ENCODE measurements at regions not wholly inside any gene's neighbourhood (a gene's known extent, or its start where the extent isn't known, plus 50 kb on each side); places are given as distances from the start of the nearest gene placed in this dataset.

DNA sequence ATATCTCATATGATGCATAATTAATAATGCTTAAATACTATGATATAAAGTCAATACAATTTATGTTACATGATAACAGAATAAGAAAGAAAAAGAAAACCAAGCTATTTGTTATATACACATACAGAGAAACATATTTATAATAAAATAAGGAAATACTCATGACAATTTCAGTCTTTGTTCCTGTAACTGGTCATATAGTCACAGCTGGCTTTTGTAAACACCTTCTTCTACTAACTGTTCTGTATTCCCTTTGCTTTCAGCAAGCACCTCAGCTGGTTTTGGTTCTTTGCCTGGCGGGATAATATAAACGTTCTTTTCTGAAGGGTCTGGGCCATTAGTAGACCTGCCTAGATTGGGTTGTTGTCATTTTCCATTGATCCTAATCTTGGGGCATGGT lies 158.5 kb downstream of the COPS8 start:
- DNase-seq (ENCODE audit: low read depth): no peak

DNA sequence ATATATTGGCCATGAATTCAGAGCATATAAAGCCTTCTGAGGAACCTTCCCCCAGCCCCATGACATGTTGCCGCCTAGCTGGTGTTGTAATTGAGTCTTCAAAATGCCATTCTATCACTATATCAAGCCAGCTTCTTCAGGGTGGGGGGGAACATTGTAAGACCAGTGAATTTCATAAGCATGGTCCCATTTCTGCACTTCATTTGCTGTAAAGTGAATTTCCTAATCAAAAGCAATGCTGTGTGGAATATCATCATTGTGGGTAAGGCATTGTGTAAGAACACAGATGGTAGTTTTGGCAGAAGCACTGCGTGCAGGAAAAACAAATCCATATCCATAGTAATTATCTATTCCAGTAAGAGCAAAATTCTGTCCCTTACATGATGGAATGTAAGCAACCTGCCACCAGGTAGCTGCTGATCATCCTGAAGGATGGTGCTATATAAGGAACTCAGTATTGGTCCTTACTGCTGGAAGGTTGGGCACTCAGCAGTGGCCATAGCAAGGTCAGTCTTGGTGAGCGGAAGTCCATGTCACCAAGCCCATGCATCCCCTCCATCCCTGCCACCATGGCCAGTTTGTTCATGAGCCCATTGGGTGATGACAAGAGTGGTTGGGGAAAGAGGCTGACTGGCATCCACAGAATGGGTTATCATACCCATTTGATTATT lies 159.4 kb downstream of the COPS8 start:
- DNase-seq (ENCODE audit: low read depth): peak; percentile 67

DNA sequence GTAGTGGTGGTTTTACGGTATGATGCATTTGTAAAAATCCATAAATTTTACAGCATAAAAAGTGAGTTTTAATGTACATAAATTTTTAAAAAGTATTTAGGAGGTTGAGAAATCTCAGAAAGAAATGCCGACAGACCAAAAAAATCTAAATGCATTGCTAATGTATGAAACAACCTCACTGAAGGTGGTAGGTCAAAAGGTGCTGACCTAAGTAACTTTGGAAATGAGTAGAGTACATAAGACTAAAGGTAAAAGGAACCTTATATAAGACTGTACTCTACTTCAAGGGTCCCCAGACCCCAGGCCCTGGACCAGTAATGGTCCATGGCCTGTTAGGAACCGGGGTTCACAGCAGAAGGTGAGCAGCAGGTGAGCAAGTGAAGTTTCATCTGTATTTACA lies 163.4 kb downstream of the COL6A3 start:
- DNase-seq (ENCODE audit: low read depth): no peak

DNA sequence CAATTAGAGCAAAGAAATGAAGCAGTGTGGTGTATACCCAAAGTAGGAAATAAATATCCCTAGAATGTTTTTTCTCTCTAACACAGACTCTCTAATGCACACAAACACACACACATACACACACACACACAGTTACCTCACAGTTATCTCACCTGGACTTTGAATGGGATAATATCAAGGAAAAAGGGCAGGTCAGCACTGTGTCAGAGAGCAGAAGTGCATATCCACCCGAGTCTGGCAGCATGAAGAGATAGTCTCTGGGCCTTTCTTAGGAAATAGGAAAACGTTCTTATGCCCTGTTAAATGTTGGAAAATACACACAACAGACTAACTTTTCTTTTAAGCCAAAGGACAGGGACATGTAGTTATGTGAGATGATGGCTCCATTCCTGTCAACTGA lies 162.0 kb downstream of the COL6A3 start:
- DNase-seq (ENCODE audit: low read depth): no peak

DNA sequence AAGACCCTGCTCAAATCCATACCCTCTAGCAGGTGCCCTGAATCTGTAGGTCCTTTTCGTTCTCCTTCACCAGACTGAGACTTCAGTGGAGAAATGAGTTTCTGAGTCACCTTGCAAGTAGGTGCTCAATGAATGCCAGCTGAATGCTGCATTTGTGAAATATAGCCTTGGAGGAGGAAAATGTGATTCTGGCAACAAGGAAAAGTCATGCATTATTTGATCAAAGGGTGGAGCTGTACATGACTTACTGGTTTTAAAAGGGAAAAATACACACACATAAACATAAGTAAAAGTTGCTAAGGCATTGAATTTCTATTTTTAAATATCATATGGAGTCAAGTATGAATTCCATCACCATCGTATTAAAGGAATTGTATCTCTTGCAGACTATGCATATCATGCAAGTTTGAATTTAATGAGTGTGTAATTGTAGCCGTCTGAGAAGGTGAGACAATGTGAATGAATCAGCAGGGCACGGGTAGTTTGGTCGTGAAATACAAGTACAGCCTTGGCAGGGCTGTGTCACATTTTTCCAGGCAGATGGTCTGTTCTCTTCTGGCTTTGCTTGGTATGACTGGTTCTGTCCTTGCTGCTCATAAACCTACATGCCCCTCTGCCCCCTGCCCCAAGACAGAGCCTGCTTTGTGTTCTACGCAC lies 160.8 kb downstream of the COL6A3 start:
- DNase-seq (ENCODE audit: low read depth): peak; percentile 54

DNA sequence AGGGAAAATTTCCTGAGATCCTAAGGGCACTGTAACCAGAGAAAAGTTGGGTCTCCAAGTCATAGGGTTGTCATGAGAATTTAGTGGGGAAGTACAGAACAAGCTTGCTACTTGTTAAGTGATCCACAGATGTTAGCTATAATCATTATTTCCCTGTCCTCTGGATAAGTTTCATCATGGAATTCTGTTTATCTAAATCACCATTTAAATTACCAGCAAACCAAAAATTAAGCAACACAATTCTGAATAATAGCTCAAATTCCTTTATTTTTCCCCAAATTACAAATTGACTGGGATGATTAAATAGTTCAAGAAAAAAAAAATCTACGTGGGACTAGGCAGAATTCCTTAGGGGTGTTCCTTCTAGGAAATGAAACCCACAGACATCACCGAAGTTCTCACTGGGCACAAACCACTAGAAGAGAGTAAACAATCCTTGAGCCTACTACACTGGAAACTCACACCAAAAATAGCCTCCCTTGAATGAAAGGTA lies 159.5 kb downstream of the COL6A3 start:
- peak; percentile 74 for DNase-seq (ENCODE audit: low read depth)

DNA sequence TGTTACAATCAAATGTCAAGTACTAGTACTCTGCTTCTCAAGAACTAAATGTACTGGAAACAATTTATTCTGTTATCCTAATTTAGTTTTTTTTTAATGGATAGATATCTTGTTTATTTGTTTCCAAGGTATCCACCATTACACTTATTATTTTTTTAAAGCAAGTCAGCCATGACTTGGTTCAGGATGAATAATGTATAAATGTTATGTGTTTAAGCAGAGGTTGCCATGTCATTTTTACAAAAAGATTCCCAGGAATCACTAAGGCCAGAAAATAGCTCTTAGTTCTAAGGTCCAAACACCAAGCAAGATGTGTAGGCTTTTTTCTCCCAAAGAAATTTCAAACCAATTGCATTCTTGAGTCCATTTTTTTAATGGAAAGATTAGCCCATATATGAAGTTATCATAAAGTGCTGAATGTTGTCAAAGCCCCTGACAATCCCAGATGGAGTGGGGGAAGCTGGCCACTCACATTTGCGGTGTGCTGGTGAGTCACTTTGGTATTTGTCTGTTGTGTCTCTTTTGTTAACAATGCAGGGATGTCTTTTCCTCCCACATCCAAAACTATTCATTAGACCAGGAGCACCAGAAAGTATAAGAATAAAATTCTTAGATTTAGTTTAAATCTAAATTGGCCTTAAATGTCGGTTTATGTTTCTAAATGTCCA lies 158.9 kb downstream of the COL6A3 start:
- peak; percentile 89 for DNase-seq (ENCODE audit: low read depth)

DNA sequence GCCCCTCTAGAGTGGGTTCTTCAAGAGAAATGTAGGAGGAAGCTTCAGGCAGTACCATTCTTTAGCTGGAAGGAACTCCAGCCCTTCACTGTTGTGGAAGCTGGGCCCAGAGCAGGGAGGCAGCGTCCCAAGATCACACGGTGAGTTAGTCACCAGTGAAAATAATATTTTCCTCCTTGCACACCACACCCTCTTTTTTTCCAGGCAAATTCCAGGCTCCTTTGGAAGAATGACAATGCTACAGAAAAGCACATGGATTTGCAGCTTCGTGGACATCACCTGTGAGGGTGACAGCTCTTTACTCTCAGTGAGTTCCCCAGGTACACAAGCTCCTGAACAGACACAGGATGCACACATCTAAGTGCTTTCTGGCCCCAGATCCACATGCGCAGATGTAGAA lies 157.1 kb downstream of the COL6A3 start:
- peak; percentile 71 for DNase-seq (ENCODE audit: low read depth)

DNA sequence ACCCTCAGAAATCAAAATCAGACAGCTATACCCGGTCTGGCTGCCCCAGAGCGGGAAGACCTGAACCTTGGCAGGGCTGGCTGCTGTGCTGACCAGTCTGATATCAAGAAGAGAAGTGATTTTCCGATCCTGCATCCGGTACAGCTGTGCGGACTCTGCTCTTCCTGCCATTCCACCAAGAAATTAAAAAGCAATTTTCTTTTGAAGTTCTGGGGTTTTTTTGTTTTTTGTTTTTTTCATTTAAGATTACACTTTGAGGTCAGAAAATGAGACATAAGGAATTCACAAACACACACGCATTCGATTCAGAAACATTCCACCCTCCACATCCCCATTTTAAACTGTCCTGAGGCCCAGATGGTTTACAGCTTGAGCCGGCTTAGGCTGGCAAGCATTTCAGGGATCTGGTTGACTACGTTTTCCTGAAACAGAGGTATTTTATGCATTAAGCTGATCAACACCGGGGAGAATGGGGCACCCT lies 156.5 kb downstream of the COL6A3 start:
- DNase-seq (ENCODE audit: low read depth): peak; percentile 75

DNA sequence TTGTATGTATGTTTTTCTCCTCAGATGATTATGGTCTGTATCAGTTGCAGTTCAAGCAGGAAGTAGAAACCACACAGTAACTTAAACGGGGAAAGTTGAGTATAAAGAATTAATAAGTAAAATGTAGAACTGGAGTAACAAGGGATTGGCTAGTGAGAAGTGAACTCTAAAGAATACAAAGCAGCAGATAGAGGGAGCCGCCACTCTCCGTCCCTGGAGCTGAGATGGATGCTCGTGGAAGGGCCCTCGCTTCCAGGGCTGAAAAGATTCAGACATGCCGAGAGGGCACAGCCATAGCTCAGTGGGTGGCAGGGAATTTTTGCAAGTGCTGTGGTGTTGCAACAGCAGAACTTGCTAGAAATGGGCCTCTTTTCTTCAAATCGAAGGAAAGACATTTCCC lies 155.8 kb downstream of the COL6A3 start:
- DNase-seq (ENCODE audit: low read depth): no peak

DNA sequence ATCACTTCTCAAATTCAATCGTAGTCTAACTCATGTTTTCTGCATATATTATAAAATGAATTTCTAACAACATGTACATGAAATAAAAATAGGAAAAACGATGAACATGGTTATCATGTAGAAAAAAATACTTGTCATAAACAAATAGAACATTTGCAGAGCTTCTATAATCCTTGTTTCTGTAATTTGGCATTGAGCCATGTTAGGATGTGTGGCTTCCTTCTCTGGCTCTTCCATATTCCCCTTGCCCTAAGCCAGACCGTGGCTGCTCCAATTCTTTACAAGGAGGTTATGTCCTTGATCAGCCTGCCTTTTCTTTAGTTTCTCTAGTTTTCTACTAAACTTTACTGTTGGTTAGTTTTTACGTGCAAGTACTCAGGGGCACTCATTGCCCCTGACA lies 155.3 kb downstream of the COL6A3 start:
- DNase-seq (ENCODE audit: low read depth): no peak

DNA sequence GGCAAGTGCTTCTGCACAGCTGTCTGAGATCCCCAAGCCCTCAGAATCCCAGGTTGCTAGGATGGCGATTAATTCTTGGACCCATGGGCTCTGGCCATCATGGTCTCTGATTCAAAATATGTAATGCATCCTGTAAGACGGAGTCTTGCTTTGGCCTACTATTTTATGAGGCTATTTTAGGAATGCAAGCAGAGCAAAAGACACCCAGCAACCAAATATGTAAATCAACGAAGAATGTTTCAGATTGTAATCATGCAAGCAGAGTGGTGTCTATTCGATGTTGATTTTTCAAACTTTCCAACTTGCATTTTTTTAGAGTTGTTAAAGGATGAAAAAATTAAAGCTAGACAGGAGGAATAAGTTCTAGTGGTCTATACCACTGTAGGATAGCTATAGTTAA lies 154.8 kb downstream of the COL6A3 start:
- DNase-seq (ENCODE audit: low read depth): no peak

DNA sequence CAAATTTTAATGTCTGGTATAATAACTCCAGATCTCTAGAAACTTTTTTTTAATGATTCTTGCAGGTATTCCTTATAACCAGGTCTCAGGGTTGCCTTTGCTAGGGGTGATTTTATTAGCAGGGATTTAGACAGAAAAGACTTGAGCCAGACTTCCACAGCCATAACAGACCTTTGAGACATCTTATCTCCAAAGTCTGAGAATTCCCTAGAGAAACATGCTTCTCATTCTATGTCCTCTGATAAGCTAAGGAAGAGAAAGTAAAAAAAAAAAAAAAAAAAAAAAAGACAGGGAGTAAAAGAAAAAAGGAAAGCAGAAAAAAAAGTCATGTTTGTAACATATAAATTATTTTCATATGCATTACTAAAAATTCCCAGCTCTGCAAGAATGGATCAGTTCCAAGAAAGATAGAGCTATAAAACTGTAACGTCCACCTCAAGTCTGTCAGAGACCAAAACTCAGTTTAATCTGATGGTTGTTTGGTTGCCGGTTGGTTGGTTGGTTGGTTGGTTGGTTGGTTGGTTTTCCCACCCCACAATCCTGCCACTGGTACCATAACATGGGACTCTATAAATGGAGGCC lies 153.8 kb downstream of the COL6A3 start:
- DNase-seq (ENCODE audit: low read depth): no peak

DNA sequence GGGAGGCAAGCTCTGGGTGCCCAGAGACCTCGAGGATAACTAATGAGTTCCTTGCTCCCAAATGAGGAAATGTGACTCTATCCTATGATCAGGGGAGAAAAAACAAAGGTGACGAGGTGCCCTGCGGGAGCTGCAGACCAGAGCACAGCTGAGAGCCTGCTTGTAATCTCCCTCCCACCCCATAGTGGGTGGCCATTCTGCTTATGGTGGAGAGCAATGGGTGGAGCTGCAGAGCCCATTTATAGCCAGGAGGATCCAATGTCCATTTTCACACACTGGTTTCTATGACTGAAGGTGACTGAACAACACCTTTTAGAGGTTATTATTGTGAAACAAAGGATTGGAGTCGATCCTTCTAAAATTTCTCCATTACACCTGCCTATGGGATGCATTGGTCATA lies 153.3 kb downstream of the COL6A3 start:
- DNase-seq (ENCODE audit: low read depth): no peak

DNA sequence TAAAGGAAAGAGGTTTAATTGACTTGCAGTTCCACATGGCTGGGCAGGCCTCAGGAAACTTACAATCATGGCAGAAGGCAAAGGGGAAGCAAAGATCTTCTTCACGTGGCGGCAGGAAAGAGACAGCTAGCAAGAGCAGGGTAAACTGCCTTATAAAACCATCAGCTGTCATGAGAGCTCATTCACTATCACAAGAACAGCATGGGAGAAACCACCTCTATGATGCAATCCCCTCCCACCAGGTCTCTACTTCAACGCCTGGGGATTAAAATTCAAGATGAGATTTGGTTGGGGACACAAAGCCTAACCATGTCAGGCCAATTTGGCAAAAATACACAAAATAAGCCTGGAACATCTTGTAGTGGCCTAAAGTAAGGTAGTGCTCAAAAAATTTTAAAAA lies 152.6 kb downstream of the COL6A3 start:
- DNase-seq (ENCODE audit: low read depth): no peak

DNA sequence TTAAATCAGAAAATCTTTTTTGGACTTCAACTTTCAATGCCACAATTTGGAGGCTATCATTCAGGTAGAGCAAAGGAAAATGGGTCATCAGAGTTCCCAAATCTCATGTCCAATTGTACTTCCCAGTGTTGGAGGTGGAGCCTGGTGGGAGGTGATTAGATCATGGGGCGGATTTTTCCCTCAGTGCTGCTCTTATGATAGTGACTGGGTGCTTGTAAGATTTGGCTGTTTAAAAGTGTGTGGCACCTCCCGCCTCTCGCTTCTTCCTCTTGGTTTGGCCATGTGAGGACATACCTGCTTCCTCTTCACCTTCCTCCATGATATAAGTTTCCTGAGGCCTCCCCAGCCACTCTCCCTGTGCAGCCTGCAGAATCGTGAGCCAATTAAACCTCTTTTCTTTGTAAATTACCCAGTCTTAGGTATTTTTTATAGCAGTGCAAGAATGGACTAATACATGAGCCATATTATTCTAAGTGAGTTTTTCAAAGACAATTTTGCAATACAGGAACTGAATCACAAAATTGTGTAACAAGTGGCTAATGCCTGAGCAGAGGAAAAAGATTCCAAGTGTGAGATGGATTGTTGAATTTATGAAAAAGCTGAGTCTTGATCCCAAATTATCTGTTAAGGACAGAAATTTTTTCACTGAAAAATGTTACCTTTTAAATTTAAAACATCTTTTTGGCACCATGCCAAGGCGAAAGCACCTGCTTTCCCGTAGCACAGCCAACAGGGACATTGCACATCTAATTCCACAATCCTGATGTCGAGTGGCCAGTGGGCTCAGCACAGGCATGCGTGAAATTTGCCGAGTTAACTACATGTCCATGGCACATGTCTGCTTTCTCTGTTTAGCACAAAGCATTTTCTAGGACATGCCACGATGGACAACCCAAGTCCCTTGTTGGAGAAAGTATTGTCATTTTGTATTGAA lies 150.9 kb downstream of the COL6A3 start:
- peak; percentile 72 for DNase-seq (ENCODE audit: low read depth)

DNA sequence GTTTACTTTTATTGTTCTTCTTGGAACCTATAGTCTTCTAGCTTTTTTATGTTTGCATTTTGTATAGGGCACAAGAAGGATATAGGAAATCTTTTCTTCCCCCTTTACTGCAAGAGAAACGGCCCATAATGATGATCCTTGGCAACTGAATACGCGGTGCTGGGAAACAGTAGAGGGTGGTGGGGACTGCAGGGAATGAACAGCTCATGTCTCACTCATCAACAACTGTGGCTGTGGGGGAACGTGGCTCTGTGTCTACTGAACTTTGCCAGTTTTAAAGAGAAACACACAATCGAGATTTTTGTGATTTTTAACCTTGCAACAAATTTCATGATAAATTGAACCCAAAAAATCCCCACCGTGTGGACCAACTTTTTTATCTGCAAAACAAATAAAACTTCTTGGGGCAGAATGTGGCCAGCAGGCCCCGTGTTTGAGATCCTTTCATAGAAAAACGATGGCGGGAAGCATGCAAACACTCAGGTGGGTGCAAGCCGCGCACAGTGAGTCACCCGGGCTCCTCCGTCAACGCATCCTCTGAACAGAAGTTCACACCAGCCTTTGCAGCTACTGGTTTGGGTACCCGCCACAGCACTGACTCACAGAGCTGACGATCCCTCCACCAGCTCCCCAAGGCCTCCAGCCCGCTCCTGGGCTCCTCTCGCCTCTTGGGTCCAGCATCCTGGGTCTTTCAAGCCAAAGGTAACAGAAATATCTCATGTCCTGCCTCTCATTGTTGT lies 149.3 kb downstream of the COL6A3 start:
- peak; percentile 95 for DNase-seq (ENCODE audit: low read depth)

DNA sequence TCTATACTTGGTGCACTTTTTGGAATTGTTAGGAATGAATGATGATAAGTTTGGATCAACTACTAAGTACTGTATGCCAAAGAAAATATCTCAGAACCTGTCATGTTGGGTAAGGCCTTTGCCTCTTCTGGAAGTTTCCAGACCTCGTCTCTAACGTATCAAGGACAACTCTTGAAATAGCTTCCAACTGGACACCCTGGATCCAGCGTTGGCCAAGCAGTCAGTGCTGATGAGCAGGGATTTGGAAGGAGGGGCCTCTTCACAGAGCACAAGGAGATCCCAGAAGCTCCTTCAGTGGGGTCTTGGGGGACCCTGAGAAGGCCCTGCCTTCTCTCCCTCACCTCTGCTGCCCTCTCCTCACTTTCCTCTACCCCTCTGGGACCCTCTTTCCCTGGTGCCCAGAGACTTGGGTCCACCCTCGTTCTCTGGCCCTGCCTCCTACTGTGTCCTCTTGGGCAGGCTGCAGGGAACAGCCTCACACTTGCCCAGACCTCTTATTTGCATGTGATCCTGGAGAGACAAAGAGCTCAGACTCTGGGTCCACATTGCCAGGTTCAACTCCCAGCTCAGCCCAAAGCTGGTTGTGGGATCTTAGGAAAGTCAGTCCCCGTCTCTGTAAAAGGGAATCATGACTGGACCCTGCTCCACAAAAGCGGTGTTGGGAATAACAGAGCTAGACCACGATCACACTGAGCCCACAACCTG lies 145.8 kb downstream of the COL6A3 start:
- DNase-seq (ENCODE audit: low read depth): no peak

DNA sequence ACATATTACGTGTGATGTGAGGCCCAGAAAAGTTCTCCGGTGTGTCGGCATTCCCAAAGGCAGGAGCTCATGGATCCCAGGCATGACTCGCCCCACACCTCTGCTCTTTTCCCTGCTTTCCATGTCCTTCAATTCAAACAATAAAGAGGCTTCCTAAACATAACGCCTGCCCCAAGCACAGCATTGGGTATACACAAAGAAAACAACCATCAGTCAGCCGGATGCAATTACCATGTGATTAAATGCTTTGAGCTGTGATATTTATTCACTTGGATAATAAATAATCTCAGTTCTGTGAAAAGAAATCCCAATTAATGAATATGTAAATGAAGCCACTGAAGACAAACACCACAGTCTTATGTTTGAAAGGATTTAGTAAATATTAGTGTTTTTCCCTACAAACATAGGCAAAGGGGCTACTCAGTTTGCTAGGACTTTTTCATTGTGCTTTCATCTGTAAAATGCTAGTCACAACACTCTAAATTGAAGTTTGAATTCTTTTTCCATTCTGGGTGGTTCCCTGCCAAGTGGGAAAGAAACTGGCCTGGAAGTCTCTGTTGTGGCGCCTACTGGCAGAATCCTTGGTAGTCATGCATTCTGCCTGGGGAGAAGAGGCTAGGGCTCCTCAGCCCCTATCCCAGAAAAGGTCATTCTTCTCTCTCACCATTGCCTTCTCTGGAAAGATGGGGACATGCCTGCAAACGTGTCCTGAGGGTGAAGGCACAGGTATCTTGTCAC lies 144.7 kb downstream of the COL6A3 start:
- no peak for DNase-seq (ENCODE audit: low read depth)
